ENCODE measurements at regions not wholly inside any gene's neighbourhood (a gene's known extent, or its start where the extent isn't known, plus 50 kb on each side); places are given as distances from the start of the nearest gene placed in this dataset.

- Mint-ChIP-seq H3K36me3 (no peaks in the 10 kb centered on the region), H3K27me3 (no peaks in the 10 kb centered on the region)
These were observed 76.8 kb upstream of the CD96 start for GRCh38 chr3:111465081-111465670.

GRCh38 chr3:111470032-111470431, 72.0 kb upstream of the CD96 start:
- Mint-ChIP-seq H3K36me3 (no peaks in the 10 kb centered on the region), H3K9me3 (no peaks in the 10 kb centered on the region), H3K27ac (no peak overlapping the region)

More at GRCh38 chr3:111465081-111465670, 76.8 kb upstream of the CD96 start:
- no peak overlapping the region for H3K4me3 Mint-ChIP-seq
- H3K4me1 Mint-ChIP-seq: no peaks in the 10 kb centered on the region
- H3K9me3 Mint-ChIP-seq: no peaks in the 10 kb centered on the region
- H3K27ac Mint-ChIP-seq: no peak overlapping the region

GRCh38 chr3:111471831-111472230, 70.2 kb upstream of the CD96 start:
- Mint-ChIP-seq H3K9me3 (no peaks in the 10 kb centered on the region), H3K36me3 (no peaks in the 10 kb centered on the region), H3K4me1 (no peaks in the 10 kb centered on the region), H3K27ac (no peak overlapping the region), H3K27me3 (no peaks in the 10 kb centered on the region), H3K4me3 (no peak overlapping the region)

More at GRCh38 chr3:111470032-111470431, 72.0 kb upstream of the CD96 start:
- Mint-ChIP-seq H3K4me1 (no peaks in the 10 kb centered on the region), H3K27me3 (no peaks in the 10 kb centered on the region), H3K4me3 (no peak overlapping the region)

GRCh38 chr3:111472556-111472955, 69.4 kb upstream of the CD96 start:
- Mint-ChIP-seq H3K36me3 (no peaks in the 10 kb centered on the region), H3K4me3 (no peak overlapping the region), H3K9me3 (no peaks in the 10 kb centered on the region), H3K27me3 (no peaks in the 10 kb centered on the region), H3K27ac (no peak overlapping the region), H3K4me1 (no peaks in the 10 kb centered on the region)

GRCh38 chr3:111473550-111473949, 68.4 kb upstream of the CD96 start:
- Mint-ChIP-seq H3K36me3 (no peaks in the 10 kb centered on the region), H3K4me3 (no peak overlapping the region), H3K4me1 (no peaks in the 10 kb centered on the region), H3K9me3 (no peaks in the 10 kb centered on the region), H3K27me3 (no peaks in the 10 kb centered on the region), H3K27ac (no peak overlapping the region)

- no peaks in the 10 kb centered on the region for H3K36me3 Mint-ChIP-seq
- no peaks in the 10 kb centered on the region for H3K27me3 Mint-ChIP-seq
- H3K27ac Mint-ChIP-seq: no peak overlapping the region
- H3K4me3 Mint-ChIP-seq: no peak overlapping the region
- no peaks in the 10 kb centered on the region for H3K4me1 Mint-ChIP-seq
- H3K9me3 Mint-ChIP-seq: peaks cover 6% of the 10 kb centered on the region
These were observed 65.3 kb upstream of the CD96 start for GRCh38 chr3:111476701-111477100.

GRCh38 chr3:111480091-111480490, 61.9 kb upstream of the CD96 start:
- H3K27me3 Mint-ChIP-seq: no peaks in the 10 kb centered on the region
- no peaks in the 10 kb centered on the region for H3K4me1 Mint-ChIP-seq
- H3K36me3 Mint-ChIP-seq: peaks cover 1% of the 10 kb centered on the region
- peaks cover 6% of the 10 kb centered on the region for H3K9me3 Mint-ChIP-seq
- H3K4me3 Mint-ChIP-seq: no peak overlapping the region
- H3K27ac Mint-ChIP-seq: no peak overlapping the region

GRCh38 chr3:111481551-111481950, 60.4 kb upstream of the CD96 start:
- no peak overlapping the region for H3K4me3 Mint-ChIP-seq
- H3K27ac Mint-ChIP-seq: no peak overlapping the region
- H3K27me3 Mint-ChIP-seq: no peaks in the 10 kb centered on the region
- H3K9me3 Mint-ChIP-seq: peaks cover 6% of the 10 kb centered on the region
- H3K4me1 Mint-ChIP-seq: peaks cover 9% of the 10 kb centered on the region
- H3K36me3 Mint-ChIP-seq: peaks cover 1% of the 10 kb centered on the region

- Mint-ChIP-seq H3K4me1 (peaks cover 9% of the 10 kb centered on the region), H3K36me3 (peaks cover 4% of the 10 kb centered on the region), H3K9me3 (peaks cover 6% of the 10 kb centered on the region), H3K27me3 (no peaks in the 10 kb centered on the region), H3K4me3 (no peak overlapping the region), H3K27ac (no peak overlapping the region)
These were observed 59.4 kb upstream of the CD96 start for GRCh38 chr3:111482574-111482973.

GRCh38 chr3:111485086-111485485, 56.9 kb upstream of the CD96 start:
- peaks cover 4% of the 10 kb centered on the region for H3K36me3 Mint-ChIP-seq
- no peak overlapping the region for H3K4me3 Mint-ChIP-seq
- no peak overlapping the region for H3K27ac Mint-ChIP-seq
- H3K9me3 Mint-ChIP-seq: peaks cover 6% of the 10 kb centered on the region
- H3K27me3 Mint-ChIP-seq: no peaks in the 10 kb centered on the region
- peaks cover 9% of the 10 kb centered on the region for H3K4me1 Mint-ChIP-seq
